RWPE2 (cell line): ENCODE measurements at regions not wholly inside any gene's neighbourhood (a gene's known extent, or its start where the extent isn't known, plus 50 kb on each side); places are given as distances from the start of the nearest gene placed in this dataset.
"Not testable (repeated sequence)": the region's sequence is repeated elsewhere in the genome, so short reads cannot be mapped to it uniquely, and the experiment has no call there.

Experiments
- ATAC-seq: fragments of 200-7000 bp; cut with Tn5 transposase; 3 replicates; pipeline ENCODE4 v1.9.1; 2021; ENCODE audit warnings: low read depth
- DNase-seq: peaks from one replicate; pipeline ENCODE4 v3.0.0-alpha.2; 2020; ENCODE audit warnings: low spot score
- H3K27ac ChIP-seq: fragments of 450-650 bp; 2 replicates; pipeline ENCODE4 v1.5.1; 2017; ENCODE audit warnings: mild to moderate bottlenecking; ENCODE audit not compliant: poor library complexity, severe bottlenecking
- H3K27me3 ChIP-seq: fragments of 250-450 bp; sonication (Bioruptor Pico); 2 replicates; pipeline ENCODE4 v1.5.1; 2021; ENCODE audit warnings: mild to moderate bottlenecking, moderate library complexity; ENCODE audit not compliant: insufficient read depth, poor library complexity, severe bottlenecking
- H3K36me3 ChIP-seq: fragments of 250-450 bp; sonication (Bioruptor Pico); 2 replicates; pipeline ENCODE4 v1.5.1; 2020; ENCODE audit warnings: low read depth, mild to moderate bottlenecking, moderate library complexity
- H3K4me1 ChIP-seq: fragments of 250-450 bp; sonication (Bioruptor Pico); 2 replicates; pipeline ENCODE4 v1.5.1; 2021; ENCODE audit warnings: mild to moderate bottlenecking, moderate library complexity; ENCODE audit not compliant: insufficient read depth, poor library complexity, severe bottlenecking
- H3K4me3 ChIP-seq: fragments of 250-450 bp; sonication (Bioruptor Pico); 2 replicates; pipeline ENCODE4 v1.5.1; 2021; ENCODE audit warnings: mild to moderate bottlenecking, moderate library complexity; ENCODE audit not compliant: severe bottlenecking
- H3K9me3 ChIP-seq: fragments of 250-450 bp; sonication (Bioruptor Pico); 2 replicates; pipeline ENCODE4 v1.5.1; 2021; ENCODE audit warnings: mild to moderate bottlenecking, moderate library complexity; ENCODE audit not compliant: severe bottlenecking
- CTCF ChIP-seq: fragments of 450-650 bp; IDR thresholded peaks from one replicate; pipeline ENCODE4 v1.5.1; 2017; ENCODE audit warnings: mild to moderate bottlenecking, moderate library complexity; ENCODE audit not compliant: poor library complexity, severe bottlenecking

GRCh38 chr1:4179914-4180735 lies 280.1 kb upstream of the C1orf174 start:
- DNase-seq, result no peak
- no peak for TF ChIP-seq CTCF

GRCh38 chr1:4186486-4186885 lies 286.4 kb upstream of the C1orf174 start:
- not testable (repeated sequence) for ATAC-seq, DNase-seq, H3K4me1 ChIP-seq, H3K27me3 ChIP-seq, H3K36me3 ChIP-seq, H3K27ac ChIP-seq, H3K4me3 ChIP-seq, H3K9me3 ChIP-seq

More at GRCh38 chr1:4179914-4180735, 280.1 kb upstream of the C1orf174 start:
- H3K4me3 ChIP-seq, result no peak overlapping the region
- H3K9me3 ChIP-seq, result no peaks in the 10 kb centered on the region
- no peak overlapping the region for H3K27ac ChIP-seq
- no peaks in the 10 kb centered on the region for H3K36me3 ChIP-seq
- H3K27me3 ChIP-seq, result no peaks in the 10 kb centered on the region
- H3K4me1 ChIP-seq, result no peaks in the 10 kb centered on the region
- no peak for ATAC-seq

DNA sequence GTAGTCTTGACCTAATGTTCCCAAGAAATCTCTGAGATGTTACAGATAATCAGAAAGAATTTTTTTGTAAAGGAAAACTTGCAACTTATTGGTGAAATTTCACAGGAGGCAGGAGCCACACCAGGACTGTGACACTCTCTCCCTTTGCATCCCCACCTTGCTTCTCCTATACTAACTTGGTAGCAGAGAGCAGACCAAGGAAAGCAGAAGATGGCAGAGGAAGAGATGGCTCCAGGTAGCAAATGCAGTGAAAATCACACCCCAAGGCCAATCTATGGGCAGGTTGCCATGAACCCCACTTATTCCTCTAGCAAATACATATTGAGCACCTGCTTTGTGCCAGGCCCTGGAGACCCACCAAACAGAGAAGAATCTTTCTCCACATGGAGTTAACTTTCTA lies 303.4 kb upstream of the C1orf174 start:
- Histone ChIP-seq H3K27ac (no peak overlapping the region), H3K4me3 (no peak overlapping the region), H3K36me3 (no peaks in the 10 kb centered on the region), H3K9me3 (peaks cover 3% of the 10 kb centered on the region), H3K27me3 (no peaks in the 10 kb centered on the region), H3K4me1 (no peaks in the 10 kb centered on the region)
- no peak for TF ChIP-seq CTCF
- ATAC-seq (no peak), DNase-seq (no peak)

DNA sequence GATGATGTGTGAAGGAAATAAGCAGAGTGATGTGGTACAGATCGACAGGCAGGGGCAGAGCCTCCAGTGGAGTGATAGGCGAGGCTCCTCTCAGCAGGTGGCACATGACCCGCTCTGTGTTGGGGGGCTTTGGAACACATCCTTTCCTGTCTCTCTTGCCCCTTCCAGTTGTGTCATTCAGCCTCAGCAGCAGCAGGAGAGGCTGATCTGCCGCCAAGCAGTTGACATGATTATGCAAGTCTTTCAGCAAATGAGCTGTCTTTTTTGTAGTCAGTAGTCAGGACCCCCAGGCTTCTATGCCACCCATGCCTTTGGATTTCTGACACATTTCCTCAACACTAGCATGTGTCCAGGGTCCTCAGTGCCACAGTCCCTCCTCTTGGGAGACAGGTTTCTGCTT lies 307.1 kb upstream of the C1orf174 start:
- DNase-seq, result no peak
- Histone ChIP-seq H3K36me3 (no peaks in the 10 kb centered on the region), H3K4me1 (no peaks in the 10 kb centered on the region), H3K4me3 (no peak overlapping the region), H3K27ac (no peak overlapping the region), H3K9me3 (peaks cover 5% of the 10 kb centered on the region), H3K27me3 (no peaks in the 10 kb centered on the region)
- TF ChIP-seq CTCF, result no peak
- no peak for ATAC-seq

DNA sequence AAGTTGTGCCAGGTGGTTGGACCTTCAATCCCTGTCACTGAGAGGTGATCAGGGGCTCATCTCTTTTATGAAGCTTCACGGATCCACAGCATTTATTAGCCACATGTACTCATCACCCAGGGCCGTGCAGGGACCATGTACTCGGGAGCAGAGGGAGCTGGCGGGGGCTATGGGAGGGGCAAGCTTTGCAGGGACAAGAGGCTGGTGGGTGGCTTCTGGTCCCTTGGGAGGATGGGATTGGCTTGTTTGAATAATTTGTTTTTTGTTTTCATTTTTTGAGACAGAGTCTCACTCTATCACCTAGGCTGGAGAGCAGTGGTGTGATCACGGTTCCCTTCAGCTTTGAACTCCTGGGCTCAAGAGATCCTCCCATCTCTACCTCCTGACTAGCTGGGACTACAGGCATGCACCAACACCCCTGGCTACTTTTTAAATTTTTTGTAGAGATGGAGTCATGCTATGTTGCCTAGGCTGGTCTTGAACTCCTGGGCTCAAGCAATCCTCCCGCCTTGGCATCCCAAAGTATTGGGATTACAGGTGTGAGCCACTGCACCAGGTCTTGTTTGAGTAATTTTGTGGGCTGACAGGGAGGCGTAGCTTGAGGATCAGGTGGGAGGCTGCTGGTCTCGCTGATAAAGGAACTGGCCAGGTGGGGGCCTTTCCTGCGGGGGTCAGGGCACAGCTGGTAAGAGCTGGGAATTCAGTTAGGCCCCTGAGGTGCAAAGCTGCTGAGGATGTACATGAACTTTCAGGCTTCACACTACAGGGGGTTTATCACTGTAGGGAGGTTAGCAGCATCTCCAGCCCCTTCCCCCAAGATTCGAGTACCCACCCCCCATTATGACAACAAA lies 308.0 kb upstream of the C1orf174 start:
- ATAC-seq, result no peak
- peaks cover 5% of the 10 kb centered on the region for H3K9me3 ChIP-seq
- H3K27ac ChIP-seq, result no peak overlapping the region
- no peaks in the 10 kb centered on the region for H3K36me3 ChIP-seq
- no peaks in the 10 kb centered on the region for H3K27me3 ChIP-seq
- no peaks in the 10 kb centered on the region for H3K4me1 ChIP-seq
- no peak overlapping the region for H3K4me3 ChIP-seq
- no peak for DNase-seq
- TF ChIP-seq CTCF, result no peak
